ENCODE measurements at regions not wholly inside any gene's neighbourhood (a gene's known extent, or its start where the extent isn't known, plus 50 kb on each side); places are given as distances from the start of the nearest gene placed in this dataset.

GRCh38 chr13:50127726-50128291 is 112.6 kb downstream of the KCNRG start:
- no peak for DNase-seq (ENCODE audit: low read depth)
- peak overlapping the region; percentile 0; the same call in 1 of the 2 replicates for H3K4me3 ChIP-seq (ENCODE audit: control insufficient read depth, low read depth, low read length)
- TF ChIP-seq, protein P1, sequence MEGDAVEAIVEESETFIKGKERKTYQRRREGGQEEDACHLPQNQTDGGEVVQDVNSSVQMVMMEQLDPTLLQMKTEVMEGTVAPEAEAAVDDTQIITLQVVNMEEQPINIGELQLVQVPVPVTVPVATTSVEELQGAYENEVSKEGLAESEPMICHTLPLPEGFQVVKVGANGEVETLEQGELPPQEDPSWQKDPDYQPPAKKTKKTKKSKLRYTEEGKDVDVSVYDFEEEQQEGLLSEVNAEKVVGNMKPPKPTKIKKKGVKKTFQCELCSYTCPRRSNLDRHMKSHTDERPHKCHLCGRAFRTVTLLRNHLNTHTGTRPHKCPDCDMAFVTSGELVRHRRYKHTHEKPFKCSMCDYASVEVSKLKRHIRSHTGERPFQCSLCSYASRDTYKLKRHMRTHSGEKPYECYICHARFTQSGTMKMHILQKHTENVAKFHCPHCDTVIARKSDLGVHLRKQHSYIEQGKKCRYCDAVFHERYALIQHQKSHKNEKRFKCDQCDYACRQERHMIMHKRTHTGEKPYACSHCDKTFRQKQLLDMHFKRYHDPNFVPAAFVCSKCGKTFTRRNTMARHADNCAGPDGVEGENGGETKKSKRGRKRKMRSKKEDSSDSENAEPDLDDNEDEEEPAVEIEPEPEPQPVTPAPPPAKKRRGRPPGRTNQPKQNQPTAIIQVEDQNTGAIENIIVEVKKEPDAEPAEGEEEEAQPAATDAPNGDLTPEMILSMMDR (IDR thresholded peaks at IDR 0.05; ENCODE audit: control insufficient read depth, insufficient read depth, low read depth, low read length, missing control alignments), result no peak

DNA sequence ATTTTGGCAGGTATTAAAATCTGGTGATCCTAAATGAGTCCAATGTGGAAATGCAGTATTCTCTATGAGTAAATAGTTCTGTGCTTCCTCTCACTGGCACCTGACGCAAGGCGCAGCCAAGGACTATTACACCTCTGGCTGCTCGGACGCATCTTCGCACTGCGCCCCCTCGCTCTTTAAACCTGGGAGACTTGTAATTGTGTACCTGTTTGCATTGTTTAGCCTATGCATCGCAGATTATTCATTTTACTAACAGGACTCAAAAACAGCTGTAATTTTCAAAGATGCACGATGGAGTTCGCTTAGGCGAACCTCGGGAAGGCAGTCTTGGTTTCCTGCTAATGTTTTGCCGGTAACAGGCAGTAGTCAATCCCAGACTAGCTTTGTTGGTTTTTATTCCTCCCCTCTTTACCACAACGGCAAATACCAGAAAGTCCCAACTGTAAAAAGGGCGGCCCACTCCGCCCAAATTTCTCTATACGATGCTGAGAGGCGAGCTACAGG is 113.2 kb downstream of the KCNRG start:
- DNase-seq (ENCODE audit: low read depth), result no peak
- H3K4me3 ChIP-seq (ENCODE audit: control insufficient read depth, low read depth, low read length), result no peak overlapping the region
- TF ChIP-seq, protein P1 (IDR thresholded peaks at IDR 0.05; ENCODE audit: control insufficient read depth, insufficient read depth, low read depth, low read length, missing control alignments), result no peak

- TF ChIP-seq, protein P1 (IDR thresholded peaks at IDR 0.05; ENCODE audit: control insufficient read depth, insufficient read depth, low read depth, low read length, missing control alignments), result no peak
- no peak for DNase-seq (ENCODE audit: low read depth)
- peak overlapping the region; percentile 54 for H3K4me3 ChIP-seq (ENCODE audit: control insufficient read depth, low read depth, low read length)
These were observed 113.9 kb downstream of the KCNRG start for GRCh38 chr13:50129081-50129705.

GRCh38 chr13:50129706-50130122 is 114.5 kb downstream of the KCNRG start:
- TF ChIP-seq, protein P1 (IDR thresholded peaks at IDR 0.05; ENCODE audit: control insufficient read depth, insufficient read depth, low read depth, low read length, missing control alignments), result no peak
- DNase-seq (ENCODE audit: low read depth), result no peak
- H3K4me3 ChIP-seq (ENCODE audit: control insufficient read depth, low read depth, low read length), result peak overlapping the region; percentile 54

GRCh38 chr13:50130123-50130946 is 115.1 kb downstream of the KCNRG start:
- H3K4me3 ChIP-seq (ENCODE audit: control insufficient read depth, low read depth, low read length), result peak overlapping the region; percentile 54
- TF ChIP-seq, protein P1 (IDR thresholded peaks at IDR 0.05; ENCODE audit: control insufficient read depth, insufficient read depth, low read depth, low read length, missing control alignments), result no peak
- DNase-seq (ENCODE audit: low read depth), result no peak

Data from AG09309 (cell line).